ENCODE measurements at regions not wholly inside any gene's neighbourhood (a gene's known extent, or its start where the extent isn't known, plus 50 kb on each side); places are given as distances from the start of the nearest gene placed in this dataset.
"Not testable (repeated sequence)": the region's sequence is repeated elsewhere in the genome, so short reads cannot be mapped to it uniquely, and the experiment has no call there.

DNA sequence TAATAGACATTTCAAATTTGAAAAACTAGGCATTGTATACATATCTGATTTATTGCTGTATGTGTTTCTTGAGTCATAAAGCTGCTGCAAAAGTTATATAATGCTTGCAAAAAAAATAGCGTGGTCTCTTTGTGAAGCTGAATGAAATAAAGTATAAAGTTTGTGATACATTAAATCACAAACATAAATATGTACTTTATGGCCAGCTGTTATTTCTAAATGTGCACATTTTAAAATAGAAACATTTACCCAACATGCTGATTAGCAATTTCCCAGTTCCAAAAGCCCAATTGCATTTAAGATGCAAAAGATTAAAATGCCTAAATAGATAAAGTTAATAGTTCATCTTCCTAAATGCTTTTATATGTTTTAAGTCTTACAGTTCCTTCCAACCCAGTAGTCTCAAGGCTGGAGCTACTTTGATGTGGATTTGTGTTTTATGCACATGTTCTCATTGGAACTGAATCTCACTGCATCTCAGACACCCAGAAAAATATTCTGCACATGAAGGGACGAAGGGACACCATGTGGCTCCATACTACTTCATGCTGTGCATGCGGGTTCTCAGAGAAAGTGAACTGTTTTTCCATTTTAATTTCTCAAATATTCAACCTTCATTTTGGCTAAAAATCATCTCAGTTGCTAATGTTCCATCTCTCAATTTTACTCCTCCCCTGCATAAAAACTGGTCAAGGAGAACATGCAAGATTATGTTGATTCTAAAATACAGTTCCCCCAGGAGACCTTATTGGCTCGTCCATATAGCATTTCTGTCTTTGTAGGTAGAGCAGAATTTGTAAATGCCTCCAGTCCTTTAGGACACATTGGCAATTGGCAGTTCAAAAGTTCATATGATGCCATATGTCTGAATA is 304.6 kb downstream of the MTX2 start:
- DNase-seq = no peak

DNA sequence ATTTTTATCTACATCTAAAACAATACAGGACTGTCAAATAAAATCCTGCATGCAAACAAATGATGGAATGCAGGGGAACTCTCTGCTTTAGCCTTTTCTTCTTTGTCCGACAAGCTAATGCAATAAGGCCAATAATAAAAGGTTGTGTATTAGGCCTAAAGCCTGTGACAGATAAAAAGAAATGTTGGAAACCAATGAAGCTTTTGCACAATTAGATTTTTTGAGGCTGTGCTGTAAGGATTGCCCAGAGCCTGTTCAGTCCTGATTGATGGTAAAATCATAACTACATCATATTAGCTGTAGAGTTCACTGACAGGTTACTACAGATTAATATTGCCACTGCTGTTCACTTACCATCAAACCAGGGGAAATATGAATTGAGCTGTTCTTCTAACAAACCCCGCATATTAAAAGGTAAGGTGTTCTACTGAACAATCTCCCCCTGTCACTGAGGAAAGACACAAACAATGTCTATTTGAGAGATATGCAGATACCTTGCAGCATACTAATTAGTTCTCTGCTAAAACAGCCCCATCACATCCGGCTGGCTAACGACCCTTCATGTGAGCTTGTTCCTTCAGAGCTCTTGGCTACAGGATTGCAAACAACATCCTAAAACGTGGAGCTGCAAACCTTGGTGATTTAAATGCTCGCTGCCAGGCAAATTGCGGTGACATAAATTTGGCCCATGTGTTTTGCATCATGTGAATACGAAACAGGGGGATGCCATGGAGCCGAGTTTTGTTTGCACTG is 305.4 kb downstream of the MTX2 start:
- DNase-seq = no peak

GRCh38 chr2:176575237-176575744 is 306.0 kb downstream of the MTX2 start:
- no peak for DNase-seq

DNA sequence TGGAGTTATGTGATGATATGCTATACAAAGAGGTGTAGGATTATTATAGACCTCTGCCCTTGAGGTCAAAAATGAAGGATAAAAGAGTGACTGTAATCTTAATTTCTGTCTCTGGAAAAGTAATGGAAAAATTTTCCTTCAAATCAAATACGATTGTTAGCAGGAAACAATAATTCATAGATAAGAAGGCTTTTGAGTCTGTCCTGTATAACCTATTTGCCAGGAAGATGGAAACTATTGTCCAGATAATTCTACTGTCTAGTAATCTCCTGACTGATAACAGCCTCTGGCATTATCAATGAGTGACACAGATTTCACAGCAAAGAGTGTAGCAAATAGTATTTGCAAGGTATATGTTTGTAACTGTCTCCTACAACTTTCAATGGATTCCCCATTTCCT is 307.8 kb downstream of the MTX2 start:
- no peak for DNase-seq

DNA sequence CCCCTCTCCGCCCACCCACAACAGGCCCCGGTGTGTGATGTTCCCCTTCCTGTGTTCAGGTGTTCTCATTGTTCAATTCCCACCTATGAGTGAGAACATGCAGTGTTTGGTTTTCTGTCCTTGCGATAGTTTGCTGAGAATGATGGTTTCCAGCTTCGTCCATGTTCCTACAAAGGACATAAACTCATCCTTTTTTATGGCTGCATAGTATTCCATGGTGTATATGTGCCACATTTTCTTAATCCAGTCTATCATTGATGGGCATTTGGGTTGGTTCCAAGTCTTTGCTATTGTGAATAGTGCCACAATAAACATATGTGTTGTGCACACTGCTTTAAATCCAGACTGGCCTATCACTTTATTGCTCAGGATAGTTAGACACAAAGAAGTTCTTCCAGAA is 309.1 kb downstream of the MTX2 start:
- not testable (repeated sequence) for DNase-seq

DNA sequence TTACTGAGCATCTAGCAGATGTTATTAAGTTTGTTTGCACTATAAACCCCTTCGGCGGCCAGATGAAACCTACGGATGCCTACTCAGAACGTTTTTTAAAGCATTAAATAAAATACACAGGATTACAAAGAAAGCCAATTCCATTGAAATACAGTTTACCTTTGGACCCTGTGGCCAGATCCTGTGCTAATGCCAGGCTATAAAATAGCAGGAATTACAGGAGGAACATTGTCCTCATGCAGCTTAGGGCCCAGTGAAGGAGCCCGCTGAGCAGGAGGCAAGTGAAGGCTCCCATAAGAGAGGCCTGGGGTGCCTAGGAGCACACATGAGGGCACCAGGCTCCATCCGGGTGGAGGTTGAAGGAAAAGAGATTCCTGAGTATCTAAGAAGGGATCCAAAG is 310.4 kb downstream of the MTX2 start:
- DNase-seq = no peak

GRCh38 chr2:176581557-176582165 is 312.4 kb downstream of the MTX2 start:
- DNase-seq = no peak

- DNase-seq = no peak
These were observed 312.9 kb downstream of the MTX2 start for GRCh38 chr2:176582176-176582575.

- no peak for DNase-seq
These were observed 313.8 kb downstream of the MTX2 start for GRCh38 chr2:176582990-176583481.

GRCh38 chr2:176583607-176584006 is 314.4 kb downstream of the MTX2 start:
- no peak for DNase-seq

DNA sequence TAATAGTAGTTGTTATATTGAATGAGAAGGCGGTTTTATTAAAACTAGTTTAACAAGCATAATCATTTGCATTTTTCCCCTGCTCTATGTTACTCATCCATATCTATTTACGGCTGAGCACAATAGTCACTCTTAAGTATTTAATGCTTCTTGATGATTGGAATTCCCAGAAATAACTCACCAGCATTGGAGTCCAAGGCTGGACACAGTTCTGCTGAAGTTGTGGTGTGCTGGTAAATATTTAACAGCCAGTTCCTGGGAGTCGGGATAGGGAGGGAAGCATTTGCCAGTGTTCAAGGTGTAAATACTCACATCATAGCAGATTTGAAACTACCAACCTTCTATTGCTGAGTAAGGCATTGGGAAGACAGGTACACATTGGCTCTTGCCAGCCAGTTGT is 315.1 kb downstream of the MTX2 start:
- no peak for DNase-seq

DNA sequence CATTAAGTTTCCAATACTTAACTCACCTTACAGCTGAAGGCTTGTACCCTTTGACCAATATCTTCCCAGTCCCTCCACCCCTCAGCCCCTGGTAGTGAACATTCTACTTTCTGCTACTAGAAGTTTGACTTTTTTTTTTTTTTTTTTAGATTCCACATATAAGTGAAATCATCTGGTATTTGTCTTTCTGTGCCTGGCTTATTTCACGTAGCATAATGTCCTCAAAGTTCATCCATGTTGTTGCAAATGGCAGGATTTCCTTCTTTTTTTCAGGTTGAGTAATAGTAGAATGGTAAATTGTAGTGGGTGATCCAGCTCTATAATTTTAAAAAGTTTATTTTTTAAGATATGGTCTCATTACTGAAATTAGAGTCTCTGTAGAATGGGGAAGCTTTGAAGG is 316.0 kb downstream of the MTX2 start:
- DNase-seq = no peak

DNA sequence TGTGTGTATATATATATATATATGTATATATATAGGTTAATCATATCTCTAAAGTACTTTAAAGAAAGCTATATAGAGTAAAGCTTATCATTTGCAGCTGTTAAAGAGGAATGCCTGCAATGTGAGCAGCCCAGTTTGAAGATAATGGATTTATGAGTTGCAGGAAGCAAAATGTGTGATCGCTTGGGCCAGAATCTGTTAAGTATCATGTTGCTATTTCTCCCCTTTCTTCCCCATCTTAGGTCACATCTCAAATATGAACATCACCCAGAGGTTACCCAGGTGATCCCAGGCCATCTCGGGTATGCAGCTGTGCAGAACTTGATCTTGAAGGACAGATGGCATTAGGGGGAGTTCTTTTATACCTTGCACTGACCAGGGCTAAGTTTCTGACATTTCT is 316.5 kb downstream of the MTX2 start:
- no peak for DNase-seq

GRCh38 chr2:176589287-176589686 is 320.0 kb downstream of the MTX2 start:
- no peak for DNase-seq

- no peak for DNase-seq
These were observed 320.7 kb downstream of the MTX2 start for GRCh38 chr2:176589825-176590440.

DNA sequence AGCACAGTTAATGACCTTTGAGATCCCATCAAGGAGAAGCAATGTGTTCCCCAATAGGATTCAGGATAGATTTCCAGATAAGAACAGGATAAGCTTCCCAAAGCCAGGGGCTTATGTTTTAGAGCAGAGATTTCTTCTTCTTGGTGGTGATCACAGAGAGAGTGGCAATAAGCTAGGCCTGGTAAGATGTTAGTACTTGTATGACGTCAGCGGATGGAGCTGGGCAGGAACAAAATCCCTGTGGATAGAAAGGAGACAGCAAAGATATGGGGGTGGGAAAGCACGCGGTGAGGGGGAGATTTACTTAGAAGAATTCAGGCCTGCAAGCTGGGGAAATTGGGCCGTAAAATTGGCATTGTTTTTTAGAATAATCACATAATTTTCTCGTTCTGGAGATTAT is 323.0 kb downstream of the MTX2 start:
- no peak for DNase-seq

- DNase-seq = no peak
These were observed 326.7 kb downstream of the MTX2 start for GRCh38 chr2:176595986-176596385.

DNA sequence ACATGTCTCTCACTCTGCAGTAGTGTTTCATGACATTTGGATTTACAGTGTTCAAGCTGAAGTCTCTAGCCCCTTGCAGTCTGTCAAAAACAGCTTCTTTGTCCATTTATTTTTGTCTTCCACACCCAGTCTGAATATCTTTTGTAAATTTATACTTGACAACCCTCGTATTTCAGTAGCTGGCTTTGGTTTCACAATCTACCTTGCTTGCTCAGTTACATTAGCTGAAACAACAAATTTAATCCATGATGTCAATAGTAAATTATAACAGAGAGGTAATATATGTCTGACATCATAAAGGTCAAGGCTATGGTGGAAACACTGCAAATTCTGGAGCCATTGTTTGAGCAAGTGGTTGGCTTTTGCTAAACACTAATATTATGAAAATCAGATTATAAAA is 328.7 kb downstream of the MTX2 start:
- DNase-seq = no peak

DNA sequence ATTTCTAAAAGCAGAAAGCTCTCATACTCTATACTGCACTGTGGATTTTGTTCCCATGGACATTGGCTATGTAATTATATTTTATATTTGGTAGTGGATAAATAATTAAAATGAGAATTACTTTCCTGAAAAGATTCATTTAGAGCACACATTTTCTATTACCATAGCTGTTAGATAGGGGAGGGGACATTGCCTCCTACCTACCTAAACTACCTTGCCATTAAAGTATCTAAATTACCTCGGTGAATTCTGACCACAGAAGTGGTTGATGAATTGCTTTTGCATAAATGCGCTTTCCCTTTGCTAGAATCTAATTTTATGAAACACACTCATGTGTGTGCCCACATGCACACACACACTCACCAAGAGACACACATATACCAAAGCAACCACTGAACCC is 329.1 kb downstream of the MTX2 start:
- DNase-seq = no peak

DNA sequence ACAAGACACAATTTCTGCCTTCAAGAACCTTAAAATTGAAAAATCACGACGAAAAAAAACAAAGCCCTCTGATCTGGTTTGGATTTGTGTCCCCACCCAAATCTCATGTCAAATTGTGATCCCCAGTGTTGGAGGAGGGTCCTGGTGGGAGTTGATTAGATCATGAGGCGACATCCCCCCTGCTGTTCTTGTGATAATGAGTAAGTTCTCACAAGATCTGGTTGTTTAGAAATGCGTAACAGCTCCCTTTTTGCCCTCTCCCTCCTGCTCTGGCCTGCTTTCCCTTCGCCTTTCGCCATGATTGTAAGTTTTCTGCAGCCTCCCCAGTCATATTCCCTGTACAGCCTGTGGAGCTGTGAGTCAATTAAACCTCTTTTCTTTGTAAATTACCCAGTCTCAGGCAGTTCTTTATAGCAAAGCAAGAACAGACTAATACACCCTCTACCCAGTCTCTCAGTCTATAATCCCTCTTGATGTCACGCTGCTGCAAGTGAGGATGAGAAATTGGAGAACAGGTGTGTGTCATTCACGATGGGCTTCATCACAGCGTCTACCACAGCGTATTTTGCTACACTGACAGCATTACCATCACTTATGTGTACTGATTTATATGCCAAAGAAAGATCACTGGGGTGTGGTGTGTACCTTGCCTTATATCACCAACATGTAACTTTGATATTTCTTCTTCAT is 330.7 kb downstream of the MTX2 start:
- DNase-seq = no peak

- DNase-seq = no peak
These were observed 331.8 kb downstream of the MTX2 start for GRCh38 chr2:176601066-176601465.

DNA sequence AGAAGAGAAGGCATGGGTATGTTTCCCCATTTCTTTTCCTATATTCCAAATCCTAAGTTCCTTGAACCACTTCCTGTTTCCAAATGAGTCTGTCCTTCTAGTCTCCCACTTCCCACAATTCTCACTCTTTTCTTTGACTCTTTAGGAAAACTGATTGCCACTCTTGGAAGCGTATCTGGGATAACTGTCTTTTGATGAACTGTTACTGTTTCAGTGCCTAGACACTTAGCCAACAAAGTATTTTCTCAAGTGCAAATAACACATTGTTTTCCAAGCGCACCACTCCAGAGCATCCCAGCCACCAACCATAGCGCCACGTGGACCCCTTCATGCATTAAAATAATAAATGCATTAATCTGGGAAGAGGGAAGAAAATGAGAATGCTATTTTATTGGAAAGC is 342.8 kb downstream of the MTX2 start:
- DNase-seq = no peak
